Ishikawa (cell line): ENCODE measurements at regions not wholly inside any gene's neighbourhood (a gene's known extent, or its start where the extent isn't known, plus 50 kb on each side); places are given as distances from the start of the nearest gene placed in this dataset.

ENCODE experiments used
- CEBPB ChIP-seq: IDR thresholded peaks from 2 replicates; pipeline ENCODE4 v1.6.1; 2012
- CREB1 ChIP-seq: IDR thresholded peaks from 2 replicates; pipeline ENCODE4 v1.6.1; 2012; ENCODE audit warnings: low read depth
- EGR1 ChIP-seq: IDR thresholded peaks from 2 replicates; pipeline ENCODE4 v1.6.1; 2012
- EP300 ChIP-seq: IDR thresholded peaks from 2 replicates; pipeline ENCODE4 v1.6.1; 2012; ENCODE audit warnings: borderline replicate concordance
- FOXM1 ChIP-seq: IDR thresholded peaks from 2 replicates; pipeline ENCODE4 v1.6.1; 2012; ENCODE audit warnings: low read depth, borderline replicate concordance
- NFIC ChIP-seq: IDR thresholded peaks from 2 replicates; pipeline ENCODE4 v1.6.1; 2012
- RAD21 ChIP-seq: IDR thresholded peaks from 2 replicates; pipeline ENCODE4 v1.6.1; 2012; ENCODE audit warnings: low read depth
- TAF1 ChIP-seq: IDR thresholded peaks from 2 replicates; pipeline ENCODE4 v1.6.1; 2012; ENCODE audit warnings: low read depth, mild to moderate bottlenecking
- TCF12 ChIP-seq: IDR thresholded peaks from 2 replicates; pipeline ENCODE4 v1.6.1; 2012; ENCODE audit warnings: low read depth
- TEAD4 ChIP-seq: IDR thresholded peaks from 2 replicates; pipeline ENCODE4 v1.6.1; 2012
- YY1 ChIP-seq: IDR thresholded peaks from 2 replicates; pipeline ENCODE4 v1.6.1; 2012; ENCODE audit warnings: low read depth
- ZBTB7A ChIP-seq: IDR thresholded peaks from 2 replicates; pipeline ENCODE4 v1.6.1; 2012; ENCODE audit warnings: low read depth
- TF ChIP-seq, protein P1 (sequence below): IDR thresholded peaks from 2 replicates; pipeline ENCODE4 v1.6.1; 2012
- TF ChIP-seq, protein P2 (sequence below): IDR thresholded peaks from 2 replicates; pipeline ENCODE4 v1.6.1; 2012; ENCODE audit warnings: low read depth, mild to moderate bottlenecking
- TF ChIP-seq, protein P3 (sequence below): IDR thresholded peaks from 2 replicates; pipeline ENCODE4 v1.6.1; 2012

DNA sequence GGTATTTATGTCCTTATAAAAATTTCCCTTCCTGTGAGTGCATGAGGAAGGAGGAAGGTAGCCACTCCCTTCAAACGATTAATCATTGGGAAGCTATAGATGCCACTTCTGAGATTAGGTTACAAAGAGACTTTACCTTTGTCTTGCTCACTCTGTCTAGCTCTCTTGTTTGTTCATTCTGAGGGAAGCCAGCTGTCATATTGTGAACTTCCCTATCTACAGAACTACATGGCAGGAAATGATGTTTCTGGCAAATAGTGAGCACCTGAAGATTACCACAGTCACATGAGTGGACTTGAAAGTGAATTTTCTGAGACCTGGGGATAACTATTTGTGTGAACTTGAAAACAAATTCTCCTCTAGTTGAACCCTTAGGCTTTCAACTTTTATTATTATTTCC, 776.8 kb downstream of the CCDC85A start:
- no peak for TF ChIP-seq ZBTB7A
- TF ChIP-seq, protein P1, sequence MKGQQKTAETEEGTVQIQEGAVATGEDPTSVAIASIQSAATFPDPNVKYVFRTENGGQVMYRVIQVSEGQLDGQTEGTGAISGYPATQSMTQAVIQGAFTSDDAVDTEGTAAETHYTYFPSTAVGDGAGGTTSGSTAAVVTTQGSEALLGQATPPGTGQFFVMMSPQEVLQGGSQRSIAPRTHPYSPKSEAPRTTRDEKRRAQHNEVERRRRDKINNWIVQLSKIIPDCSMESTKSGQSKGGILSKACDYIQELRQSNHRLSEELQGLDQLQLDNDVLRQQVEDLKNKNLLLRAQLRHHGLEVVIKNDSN = no peak
- no peak for TF ChIP-seq TEAD4
- TF ChIP-seq EGR1 = no peak
- TF ChIP-seq, protein P2, sequence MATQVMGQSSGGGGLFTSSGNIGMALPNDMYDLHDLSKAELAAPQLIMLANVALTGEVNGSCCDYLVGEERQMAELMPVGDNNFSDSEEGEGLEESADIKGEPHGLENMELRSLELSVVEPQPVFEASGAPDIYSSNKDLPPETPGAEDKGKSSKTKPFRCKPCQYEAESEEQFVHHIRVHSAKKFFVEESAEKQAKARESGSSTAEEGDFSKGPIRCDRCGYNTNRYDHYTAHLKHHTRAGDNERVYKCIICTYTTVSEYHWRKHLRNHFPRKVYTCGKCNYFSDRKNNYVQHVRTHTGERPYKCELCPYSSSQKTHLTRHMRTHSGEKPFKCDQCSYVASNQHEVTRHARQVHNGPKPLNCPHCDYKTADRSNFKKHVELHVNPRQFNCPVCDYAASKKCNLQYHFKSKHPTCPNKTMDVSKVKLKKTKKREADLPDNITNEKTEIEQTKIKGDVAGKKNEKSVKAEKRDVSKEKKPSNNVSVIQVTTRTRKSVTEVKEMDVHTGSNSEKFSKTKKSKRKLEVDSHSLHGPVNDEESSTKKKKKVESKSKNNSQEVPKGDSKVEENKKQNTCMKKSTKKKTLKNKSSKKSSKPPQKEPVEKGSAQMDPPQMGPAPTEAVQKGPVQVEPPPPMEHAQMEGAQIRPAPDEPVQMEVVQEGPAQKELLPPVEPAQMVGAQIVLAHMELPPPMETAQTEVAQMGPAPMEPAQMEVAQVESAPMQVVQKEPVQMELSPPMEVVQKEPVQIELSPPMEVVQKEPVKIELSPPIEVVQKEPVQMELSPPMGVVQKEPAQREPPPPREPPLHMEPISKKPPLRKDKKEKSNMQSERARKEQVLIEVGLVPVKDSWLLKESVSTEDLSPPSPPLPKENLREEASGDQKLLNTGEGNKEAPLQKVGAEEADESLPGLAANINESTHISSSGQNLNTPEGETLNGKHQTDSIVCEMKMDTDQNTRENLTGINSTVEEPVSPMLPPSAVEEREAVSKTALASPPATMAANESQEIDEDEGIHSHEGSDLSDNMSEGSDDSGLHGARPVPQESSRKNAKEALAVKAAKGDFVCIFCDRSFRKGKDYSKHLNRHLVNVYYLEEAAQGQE = no peak
- no peak for TF ChIP-seq FOXM1
- TF ChIP-seq CREB1 = no peak
- no peak for TF ChIP-seq RAD21
- no peak for TF ChIP-seq YY1
- no peak for TF ChIP-seq TAF1
- no peak for TF ChIP-seq EP300

DNA sequence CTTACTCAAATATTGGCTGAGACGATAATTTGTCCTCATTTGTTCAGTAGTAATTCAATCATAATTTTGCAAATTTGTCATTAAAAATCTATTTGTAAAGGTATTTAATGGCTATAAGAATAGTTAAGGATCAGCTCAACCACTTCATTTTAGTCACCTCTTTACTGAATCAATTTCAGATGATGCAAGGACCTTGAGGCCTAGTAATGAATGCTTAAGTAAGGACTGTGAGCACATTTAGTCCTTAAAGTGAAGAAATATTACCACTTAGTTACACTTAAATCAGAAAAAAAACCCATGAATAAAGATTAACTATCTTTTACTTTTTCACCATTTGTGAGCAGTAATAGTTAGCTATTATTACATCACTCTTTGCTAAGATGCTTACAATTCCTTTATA, 778.9 kb downstream of the CCDC85A start:
- TF ChIP-seq ZBTB7A (no peak), TEAD4 (no peak), YY1 (no peak), CEBPB (no peak), RAD21 (no peak), TAF1 (no peak), EGR1 (no peak), CREB1 (no peak), EP300 (no peak), TCF12 (no peak), NFIC (no peak), FOXM1 (no peak)
- TF ChIP-seq, protein P2 = no peak
- TF ChIP-seq, protein P3, sequence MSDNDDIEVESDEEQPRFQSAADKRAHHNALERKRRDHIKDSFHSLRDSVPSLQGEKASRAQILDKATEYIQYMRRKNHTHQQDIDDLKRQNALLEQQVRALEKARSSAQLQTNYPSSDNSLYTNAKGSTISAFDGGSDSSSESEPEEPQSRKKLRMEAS = no peak
- TF ChIP-seq, protein P1 = no peak

DNA sequence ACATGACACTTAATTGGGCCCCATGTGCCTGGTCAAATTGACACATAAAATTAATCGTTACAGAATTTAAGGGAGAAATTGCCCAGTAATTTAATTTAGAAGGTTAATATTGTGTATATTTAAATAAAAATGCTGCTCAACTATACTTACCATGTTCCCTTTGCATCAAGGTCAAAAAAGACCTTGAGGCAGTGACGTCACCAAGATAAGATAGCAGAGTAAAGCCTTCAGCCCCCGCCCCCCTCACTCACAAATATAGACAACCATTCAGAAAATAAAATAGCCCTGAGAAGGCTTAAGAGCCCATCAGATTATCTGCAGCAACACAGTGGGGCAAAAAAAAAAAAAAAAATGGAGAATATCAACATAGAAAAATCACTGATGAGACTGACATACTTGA, 785.7 kb downstream of the CCDC85A start:
- TF ChIP-seq TAF1 (no peak), TEAD4 (no peak), EP300 (no peak), FOXM1 (no peak), CREB1 (no peak), CEBPB (no peak), YY1 (no peak), TCF12 (no peak), RAD21 (no peak), NFIC (no peak)
- TF ChIP-seq, protein P1 = no peak
- TF ChIP-seq, protein P3 = no peak

DNA sequence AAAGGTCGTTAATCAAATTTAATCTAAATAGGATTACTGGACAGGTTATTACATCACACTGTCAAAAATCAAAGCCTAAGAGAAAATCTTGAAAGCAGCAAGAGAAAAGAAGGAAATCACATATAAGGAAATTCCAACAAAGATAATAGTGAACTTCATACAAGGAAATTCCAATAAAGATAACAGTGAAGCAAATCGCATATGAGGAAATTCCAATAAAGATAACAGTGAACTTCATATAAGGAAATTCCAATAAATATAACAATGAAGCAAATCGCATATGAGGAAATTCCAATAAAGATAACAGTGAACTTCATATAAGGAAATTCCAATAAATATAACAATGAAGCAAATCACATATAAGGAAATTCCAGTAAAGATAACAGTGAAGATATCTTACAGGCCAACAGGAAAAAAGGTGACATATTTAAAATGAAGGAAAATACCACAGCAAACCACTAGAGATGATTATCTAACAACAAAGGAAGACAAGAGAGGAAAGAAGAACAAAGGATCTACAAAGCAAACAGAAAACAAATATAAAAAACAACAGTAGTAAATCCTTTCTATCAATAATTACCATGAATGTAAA, 787.7 kb downstream of the CCDC85A start:
- TF ChIP-seq TEAD4 (no peak), TCF12 (no peak), NFIC (no peak), EGR1 (no peak), FOXM1 (no peak), TAF1 (no peak), EP300 (no peak), CEBPB (no peak), YY1 (no peak)
- TF ChIP-seq, protein P1 = no peak
- TF ChIP-seq, protein P3 = no peak
